HG02588 (cell line): ENCODE measurements at regions not wholly inside any gene's neighbourhood (a gene's known extent, or its start where the extent isn't known, plus 50 kb on each side); places are given as distances from the start of the nearest gene placed in this dataset.
A peak's percentile ranks its signal among the peaks of the same experiment; 100 is the strongest.
"Not testable (repeated sequence)": the region's sequence is repeated elsewhere in the genome, so short reads cannot be mapped to it uniquely, and the experiment has no call there.

Source experiments
- ATAC-seq: cut with Tn5 transposase; IDR thresholded peaks from one replicate; pipeline ENCODE4 v1.9.1; 2021; ENCODE audit warnings: mild to moderate bottlenecking, moderate library complexity; ENCODE audit not compliant: unreplicated experiment

GRCh38 chr2:75834588-75834987 is 123.9 kb upstream of the GCFC2 start:
- not testable (repeated sequence) for ATAC-seq

DNA sequence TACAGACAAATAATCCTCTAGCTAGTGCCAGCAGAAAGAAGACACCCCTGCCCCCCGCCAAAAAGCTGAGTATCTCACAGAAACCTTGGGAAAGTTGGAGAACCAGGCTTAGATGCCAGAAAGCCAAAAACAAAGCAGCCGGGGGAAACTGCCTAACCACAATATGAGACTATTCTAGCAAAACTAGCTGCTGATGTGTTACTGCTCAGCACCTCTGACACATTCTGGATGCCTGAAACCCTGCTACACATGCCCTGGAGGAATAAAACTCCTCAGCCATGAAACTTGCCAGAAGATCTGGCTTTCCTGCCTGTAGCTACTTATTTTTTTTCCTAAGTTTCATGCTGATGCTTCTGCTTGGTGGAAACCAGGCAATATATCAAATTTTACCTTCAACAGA is 122.7 kb upstream of the GCFC2 start:
- no peak for ATAC-seq

GRCh38 chr2:75828826-75829225 is 118.1 kb upstream of the GCFC2 start:
- ATAC-seq: no peak

GRCh38 chr2:75823515-75823914 is 112.8 kb upstream of the GCFC2 start:
- ATAC-seq: not testable (repeated sequence)

GRCh38 chr2:75822336-75822735 is 111.6 kb upstream of the GCFC2 start:
- ATAC-seq: no peak

GRCh38 chr2:75820693-75821092 is 110.0 kb upstream of the GCFC2 start:
- no peak for ATAC-seq

DNA sequence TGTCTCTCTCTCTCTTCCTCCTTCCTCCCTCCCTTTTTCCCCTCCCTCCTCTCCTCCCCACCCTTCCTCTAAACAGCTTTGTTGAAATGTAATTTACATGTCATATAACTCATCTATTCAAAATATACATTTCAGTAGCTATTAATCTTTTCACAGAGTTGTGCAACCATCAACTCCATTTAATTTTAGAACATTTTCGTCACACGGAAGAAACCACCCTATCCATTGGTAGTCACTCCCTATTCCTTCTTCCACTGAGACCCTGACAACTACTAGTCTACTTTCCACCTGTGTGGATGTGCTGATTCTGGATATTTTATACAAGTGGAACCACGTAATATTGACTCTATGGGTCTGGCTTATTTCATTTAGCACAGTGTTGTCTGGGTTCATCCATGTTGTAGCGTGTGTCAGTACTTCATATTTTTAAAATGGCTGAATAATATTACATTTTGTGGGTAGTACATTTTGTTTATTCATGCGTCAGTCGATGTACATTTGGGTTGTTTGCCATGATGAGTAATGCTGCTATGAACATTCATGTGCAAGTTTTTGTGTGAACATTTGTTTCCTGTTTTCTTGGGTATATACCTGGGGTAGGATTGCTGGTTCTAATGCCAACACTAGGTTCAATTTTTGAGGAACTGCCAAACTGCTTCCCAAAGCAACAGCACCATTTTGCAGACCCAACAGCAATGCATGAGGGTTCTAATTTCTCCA is 100.1 kb upstream of the GCFC2 start:
- ATAC-seq: no peak

GRCh38 chr2:75808793-75809535 is 98.2 kb upstream of the GCFC2 start:
- no peak for ATAC-seq

- ATAC-seq: no peak
These were observed 97.3 kb upstream of the GCFC2 start for GRCh38 chr2:75807992-75808391.

- peak; percentile 41 for ATAC-seq
These were observed 90.7 kb upstream of the GCFC2 start for GRCh38 chr2:75801234-75801982.

- ATAC-seq: peak; percentile 64
These were observed 89.7 kb upstream of the GCFC2 start for GRCh38 chr2:75800456-75800855.

DNA sequence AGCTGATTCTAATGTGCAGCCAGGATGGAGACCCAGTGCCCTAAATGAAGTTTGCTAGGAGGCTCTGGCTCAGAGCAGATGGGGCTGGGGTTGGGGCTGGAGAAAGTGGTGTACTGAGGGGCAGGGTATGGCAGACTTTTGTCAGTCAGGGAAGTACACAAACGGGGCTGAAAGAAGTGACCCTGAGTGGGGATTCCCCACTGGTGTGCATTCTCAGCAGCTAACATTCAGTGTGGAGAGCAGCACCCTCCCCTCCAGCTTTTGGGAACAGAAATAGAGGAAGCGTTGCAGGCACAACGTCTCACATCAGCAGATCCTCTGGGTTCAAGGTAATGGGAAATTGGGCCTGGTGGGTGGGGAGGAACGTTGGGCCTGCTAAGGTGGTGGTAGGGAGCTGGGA is 89.1 kb upstream of the GCFC2 start:
- ATAC-seq: peak; percentile 57

DNA sequence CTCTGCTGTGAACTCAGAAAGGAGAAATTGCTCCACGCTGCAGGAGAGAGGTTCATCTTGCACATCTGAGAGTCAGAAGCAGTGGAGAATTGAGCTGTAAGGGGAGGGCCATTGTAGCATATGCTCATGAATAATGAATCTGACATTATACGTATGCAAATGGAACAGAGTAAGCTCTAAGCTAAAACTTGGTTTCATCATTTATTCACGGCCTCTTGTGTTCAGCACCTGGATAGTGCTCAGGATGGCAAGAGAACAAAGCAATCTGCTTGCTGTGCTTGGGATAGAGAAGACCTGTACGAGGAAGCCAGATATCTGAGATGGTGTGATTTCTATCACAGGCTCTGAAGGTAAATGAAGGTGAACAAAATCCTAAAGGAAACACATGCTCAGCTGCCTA is 87.9 kb upstream of the GCFC2 start:
- no peak for ATAC-seq

- ATAC-seq: no peak
These were observed 82.3 kb upstream of the GCFC2 start for GRCh38 chr2:75792996-75793395.

- no peak for ATAC-seq
These were observed 81.4 kb upstream of the GCFC2 start for GRCh38 chr2:75792146-75792545.

- ATAC-seq: peak; percentile 51
These were observed 80.2 kb upstream of the GCFC2 start for GRCh38 chr2:75790814-75791467.

DNA sequence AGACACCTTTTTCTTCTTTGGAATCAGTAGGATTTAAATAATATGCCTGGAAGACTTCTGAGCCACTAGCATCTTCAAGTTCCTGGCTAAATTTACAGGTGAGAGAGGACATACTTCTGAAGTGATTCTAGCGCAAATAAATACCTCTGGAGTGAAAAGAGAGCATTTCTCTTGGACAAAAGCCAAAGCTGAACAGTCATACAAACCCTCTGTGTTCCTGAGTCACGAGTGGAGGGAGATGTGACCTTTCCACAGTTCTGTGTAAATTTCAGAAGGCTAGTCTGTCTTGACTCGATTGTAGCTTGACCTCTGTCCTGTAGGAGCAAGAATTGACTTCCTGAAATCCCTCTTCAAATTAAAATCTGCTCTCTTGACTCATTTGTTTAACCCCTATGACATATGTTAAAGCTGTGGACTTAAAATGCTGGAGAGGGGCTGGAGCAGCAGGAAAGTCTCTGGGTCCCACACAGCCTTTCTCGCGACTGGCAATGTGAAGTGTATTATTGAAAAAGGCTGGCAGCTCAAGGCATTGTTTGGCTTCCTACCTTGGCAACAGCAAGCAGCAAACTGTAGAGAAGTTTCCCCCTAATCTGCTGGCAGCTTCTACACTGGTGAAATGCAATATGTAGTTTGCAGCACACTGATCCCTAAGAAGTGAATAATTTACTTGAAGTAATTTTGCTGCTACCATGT is 79.6 kb upstream of the GCFC2 start:
- ATAC-seq: peak; percentile 10

DNA sequence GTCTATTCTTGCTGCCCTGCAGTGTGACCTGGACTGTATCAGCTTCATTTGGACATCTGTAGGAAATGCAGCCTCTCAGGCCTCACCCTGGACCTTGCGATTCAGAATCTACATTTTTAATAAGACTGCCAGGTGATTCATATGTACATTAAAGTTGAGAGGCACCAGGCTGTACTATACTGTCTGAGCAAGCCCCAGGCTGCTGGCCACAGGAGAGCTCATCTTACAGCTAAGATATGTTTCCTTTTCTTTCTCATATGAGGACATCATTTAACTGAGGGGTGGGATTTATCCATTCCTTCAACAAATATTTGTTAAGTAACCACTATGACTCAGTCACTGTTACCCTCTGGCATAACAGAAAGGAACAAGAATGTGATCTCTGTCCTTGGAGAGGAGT is 78.2 kb upstream of the GCFC2 start:
- no peak for ATAC-seq

DNA sequence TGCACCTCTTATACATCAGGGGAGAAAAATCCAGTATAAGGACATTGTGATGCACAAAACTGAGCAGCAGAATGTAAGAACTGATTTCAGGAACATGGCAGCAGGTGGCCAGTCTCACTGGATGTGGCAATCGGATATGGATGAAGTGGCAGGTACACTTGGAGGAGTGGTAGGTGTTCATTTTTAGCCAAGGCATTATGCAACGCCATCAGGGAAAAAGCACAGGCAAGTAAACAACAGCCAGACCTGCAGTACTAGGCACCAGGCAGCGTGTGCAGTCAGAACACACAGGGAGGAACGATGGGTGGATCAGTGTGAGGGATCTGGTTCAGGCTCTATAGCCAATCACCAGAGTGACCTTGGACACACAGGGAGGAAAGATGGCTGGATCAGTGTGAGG is 77.4 kb upstream of the GCFC2 start:
- no peak for ATAC-seq

DNA sequence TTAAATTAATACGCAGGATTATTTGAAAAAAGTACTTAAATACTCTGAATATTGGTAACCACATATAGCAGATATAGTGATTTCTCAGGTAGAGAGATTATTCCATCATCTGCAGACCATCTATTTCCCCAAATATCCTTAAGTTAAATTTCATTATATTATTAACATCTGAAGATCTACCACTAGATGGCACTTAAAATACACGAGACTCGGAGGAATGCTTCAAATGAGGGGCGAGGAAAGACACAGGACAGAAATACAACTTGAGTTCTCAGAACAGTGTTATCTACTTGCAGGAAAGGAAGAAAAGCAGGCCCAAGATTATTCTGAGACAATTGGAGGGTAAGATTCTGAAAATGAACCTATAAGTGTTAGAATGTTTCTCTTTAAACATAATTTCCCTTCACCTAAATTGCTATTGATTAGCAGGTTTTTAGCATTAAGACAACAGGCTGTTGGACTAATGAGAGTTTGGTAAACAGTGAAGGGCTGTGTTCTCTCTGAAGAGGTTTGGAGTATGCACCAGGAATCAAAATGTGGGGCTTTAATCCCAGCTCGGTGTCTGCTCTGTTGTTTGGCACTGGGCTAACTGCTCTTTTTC is 76.9 kb upstream of the GCFC2 start:
- ATAC-seq: peak; percentile 39
